SK-N-MC (cell line): ENCODE measurements at regions not wholly inside any gene's neighbourhood (a gene's known extent, or its start where the extent isn't known, plus 50 kb on each side); places are given as distances from the start of the nearest gene placed in this dataset.

Experiments
- DNase-seq: peaks from one replicate; pipeline ENCODE4 v3.0.0-alpha.2; 2011; ENCODE audit warnings: low read depth, low spot score
- H3K27ac ChIP-seq: fragments of 200-600 bp; sonication (generic); 2 replicates; pipeline ENCODE4 v1.5.1; 2016; ENCODE audit warnings: mixed run types
- H3K36me3 ChIP-seq: fragments of 200-600 bp; sonication (generic); 2 replicates; pipeline ENCODE4 v1.6.1; 2017; ENCODE audit warnings: antibody characterized with exemption, low read length, mixed read lengths; ENCODE audit not compliant: insufficient read depth
- H3K4me3 ChIP-seq: fragments of 200-600 bp; sonication (generic); 2 replicates; pipeline ENCODE4 v1.5.1; 2016
- H3K9ac ChIP-seq: fragments of 200-600 bp; sonication (generic); 2 replicates; pipeline ENCODE4 v1.8.0; 2017; ENCODE audit warnings: mixed run types, mixed read lengths; ENCODE audit not compliant: insufficient read length
- H3K9me3 ChIP-seq: fragments of 200-600 bp; sonication (generic); 2 replicates; pipeline ENCODE4 v1.6.1; 2017; ENCODE audit warnings: low read depth, mild to moderate bottlenecking, antibody characterized with exemption, low read length, moderate library complexity, mixed read lengths
- EZH2 ChIP-seq: fragments of 200-600 bp; sonication (generic); IDR thresholded peaks from one replicate; pipeline ENCODE4 v1.6.1; 2017; ENCODE audit warnings: antibody characterized with exemption
- FOXP2 ChIP-seq: optimal IDR thresholded peaks from 2 replicates; pipeline ENCODE3; 2011; ENCODE audit warnings: mild to moderate bottlenecking, moderate library complexity; ENCODE audit not compliant: insufficient read depth; ENCODE audit errors: extremely low read length, control extremely low read depth
- POLR2AphosphoS5 ChIP-seq: IDR thresholded peaks from 2 replicates; pipeline ENCODE4 v1.6.1; 2012; ENCODE audit warnings: mild to moderate bottlenecking, low read depth, low read length, borderline replicate concordance

DNA sequence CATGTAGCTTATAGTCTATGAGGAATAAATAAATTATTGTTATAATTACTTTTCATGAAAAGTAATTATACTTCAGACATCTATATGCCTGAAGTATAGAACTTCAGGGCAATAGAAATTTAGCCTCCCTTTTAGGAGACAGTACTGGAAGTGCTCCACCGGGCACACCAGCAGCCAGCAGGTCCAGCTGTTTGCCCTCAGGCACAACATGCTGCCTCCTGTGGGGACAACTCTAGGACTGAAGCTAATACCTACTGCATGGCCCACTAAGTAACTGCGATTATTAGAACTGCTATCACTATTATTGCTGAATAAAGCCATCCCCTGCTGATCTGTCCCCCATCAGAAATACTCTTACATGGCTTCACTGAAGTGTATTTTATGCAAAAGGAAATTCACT is 329.6 kb downstream of the MED10 start:
- H3K27ac ChIP-seq: no peak overlapping the region
- no peak for DNase-seq
- no peaks in the 10 kb centered on the region for H3K9me3 ChIP-seq
- no peak overlapping the region for H3K9ac ChIP-seq
- H3K4me3 ChIP-seq: no peak overlapping the region
- no peaks in the 10 kb centered on the region for H3K36me3 ChIP-seq
- TF ChIP-seq POLR2AphosphoS5 (no peak), EZH2 (no peak), FOXP2 (no peak)

- Histone ChIP-seq H3K36me3 (no peaks in the 10 kb centered on the region), H3K9ac (no peak overlapping the region), H3K9me3 (no peaks in the 10 kb centered on the region), H3K27ac (no peak overlapping the region), H3K4me3 (no peak overlapping the region)
- no peak for DNase-seq
- TF ChIP-seq POLR2AphosphoS5 (no peak), FOXP2 (no peak)
These were observed 331.9 kb downstream of the MED10 start for GRCh38 chr5:6046296-6046967.

DNA sequence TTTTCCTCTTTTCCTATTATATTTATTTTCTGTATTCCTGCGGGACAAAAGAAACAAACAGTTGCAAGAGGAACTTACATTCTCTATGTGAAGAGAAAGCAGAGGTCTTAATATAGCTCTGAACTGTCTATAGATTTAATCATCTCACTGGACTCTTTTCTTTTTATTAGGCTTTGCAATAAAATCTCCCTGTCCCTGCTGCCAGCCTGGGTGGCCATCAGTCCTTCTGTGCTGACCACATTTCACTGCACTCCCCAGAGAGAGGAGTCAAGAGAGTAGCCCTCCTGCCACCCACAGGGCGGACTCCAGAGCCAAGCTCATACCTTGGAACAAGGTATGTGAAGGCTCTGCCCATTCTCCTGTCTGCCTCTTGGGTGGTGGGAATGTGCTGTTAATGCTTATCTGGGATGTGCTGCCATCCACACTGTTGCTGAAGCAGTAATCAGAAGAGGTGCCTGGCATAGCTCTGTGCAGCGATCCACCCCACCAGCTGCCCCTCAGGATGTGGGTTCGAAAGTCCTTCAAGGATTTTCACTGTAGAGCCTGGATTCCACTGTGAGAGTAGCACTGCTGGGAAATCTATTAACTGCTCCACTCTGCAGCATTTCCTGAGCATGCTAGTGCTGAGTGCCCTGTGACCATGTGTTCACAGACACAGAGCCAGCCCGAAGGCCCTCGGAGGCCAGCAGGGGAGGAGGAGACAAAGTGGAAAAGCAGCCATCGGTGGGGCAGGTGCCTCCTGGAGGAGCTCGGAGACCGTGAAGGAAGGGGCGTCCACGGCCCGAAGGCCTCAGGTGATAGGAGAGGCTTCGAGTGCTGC is 334.6 kb downstream of the MED10 start:
- H3K27ac ChIP-seq: no peak overlapping the region
- TF ChIP-seq POLR2AphosphoS5 (no peak), EZH2 (no peak), FOXP2 (no peak)
- no peak for DNase-seq

GRCh38 chr5:6041977-6042550 is 336.3 kb downstream of the MED10 start:
- H3K4me3 ChIP-seq: no peak overlapping the region
- H3K36me3 ChIP-seq: no peaks in the 10 kb centered on the region
- no peaks in the 10 kb centered on the region for H3K9me3 ChIP-seq
- no peak overlapping the region for H3K27ac ChIP-seq
- H3K9ac ChIP-seq: no peak overlapping the region
- DNase-seq: no peak
- TF ChIP-seq EZH2 (no peak), FOXP2 (no peak), POLR2AphosphoS5 (no peak)

More for the DNA sequence above, 334.6 kb downstream of the MED10 start:
- Histone ChIP-seq H3K9ac (no peak overlapping the region), H3K9me3 (no peaks in the 10 kb centered on the region), H3K4me3 (no peak overlapping the region), H3K36me3 (no peaks in the 10 kb centered on the region)

DNA sequence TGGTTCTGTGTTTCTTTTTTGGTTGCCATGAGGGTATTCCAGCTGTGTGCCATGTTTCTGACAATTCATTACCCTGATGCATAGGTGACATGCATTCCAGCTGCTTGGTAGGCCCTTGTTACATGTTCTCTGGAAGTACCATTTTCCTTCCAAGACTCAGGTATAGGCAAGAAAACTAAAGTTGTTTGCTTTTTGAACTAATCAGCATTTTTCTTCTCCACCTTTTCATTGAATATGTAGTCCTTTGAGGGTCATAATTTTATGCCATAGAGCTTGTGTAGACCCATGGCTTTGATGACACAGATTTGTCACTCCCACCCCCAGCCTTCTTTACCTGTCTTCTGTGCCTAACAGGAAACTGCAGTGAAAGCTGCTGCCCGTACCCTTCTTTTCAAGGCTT is 339.2 kb downstream of the MED10 start:
- H3K9ac ChIP-seq: no peak overlapping the region
- DNase-seq: no peak
- TF ChIP-seq EZH2 (no peak), POLR2AphosphoS5 (no peak), FOXP2 (no peak)
- no peaks in the 10 kb centered on the region for H3K9me3 ChIP-seq
- no peak overlapping the region for H3K4me3 ChIP-seq
- H3K36me3 ChIP-seq: no peaks in the 10 kb centered on the region
- no peak overlapping the region for H3K27ac ChIP-seq

- no peak for DNase-seq
- no peak overlapping the region for H3K9ac ChIP-seq
- no peaks in the 10 kb centered on the region for H3K36me3 ChIP-seq
- H3K4me3 ChIP-seq: no peak overlapping the region
- no peaks in the 10 kb centered on the region for H3K9me3 ChIP-seq
- TF ChIP-seq EZH2 (no peak), POLR2AphosphoS5 (no peak), FOXP2 (no peak)
- H3K27ac ChIP-seq: no peak overlapping the region
These were observed 342.3 kb downstream of the MED10 start for GRCh38 chr5:6036006-6036405.

GRCh38 chr5:6029811-6030271 is 348.5 kb downstream of the MED10 start:
- no peak for TF ChIP-seq EZH2
- no peak for TF ChIP-seq FOXP2
- TF ChIP-seq POLR2AphosphoS5: no peak
- Histone ChIP-seq H3K9ac (no peak overlapping the region), H3K9me3 (no peaks in the 10 kb centered on the region), H3K36me3 (no peaks in the 10 kb centered on the region), H3K4me3 (no peak overlapping the region), H3K27ac (no peak overlapping the region)
- DNase-seq: no peak

DNA sequence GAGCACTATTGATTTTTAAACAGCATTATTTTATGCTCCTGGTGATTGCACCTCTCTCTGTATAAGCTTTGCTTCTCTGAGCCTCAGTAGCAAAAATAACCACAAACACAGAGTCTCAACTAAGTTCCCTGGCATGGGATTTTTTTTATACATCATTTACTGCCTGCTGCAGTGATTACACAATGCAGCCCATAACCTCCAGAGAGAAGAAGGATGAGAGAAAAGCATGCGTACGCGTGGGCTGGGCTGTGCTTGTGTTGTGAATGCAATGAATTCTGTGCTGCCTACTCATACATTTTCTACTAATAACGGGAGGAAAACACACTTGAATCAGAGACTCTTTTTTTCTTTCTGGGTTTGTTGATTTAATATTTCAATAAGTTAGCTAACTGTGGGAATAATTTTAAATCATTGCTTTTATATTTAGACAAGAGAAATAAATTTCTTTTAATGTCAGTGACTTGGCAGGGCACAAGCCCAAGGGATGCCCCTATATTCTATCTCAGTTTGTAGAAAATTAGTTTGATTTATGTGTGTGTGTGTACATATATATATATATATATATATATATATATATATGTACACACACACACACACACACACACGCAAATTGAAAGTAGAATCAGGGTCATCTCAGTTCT is 351.5 kb downstream of the MED10 start:
- H3K27ac ChIP-seq: no peak overlapping the region
- no peak for DNase-seq
- TF ChIP-seq FOXP2 (no peak), POLR2AphosphoS5 (no peak), EZH2 (no peak)
- no peaks in the 10 kb centered on the region for H3K9me3 ChIP-seq
- H3K36me3 ChIP-seq: no peaks in the 10 kb centered on the region
- H3K9ac ChIP-seq: no peak overlapping the region
- H3K4me3 ChIP-seq: no peak overlapping the region
